HL-60 (cell line): ENCODE measurements at regions not wholly inside any gene's neighbourhood (a gene's known extent, or its start where the extent isn't known, plus 50 kb on each side); places are given as distances from the start of the nearest gene placed in this dataset.

Experiments used
- CTCF ChIP-seq: IDR thresholded peaks from one replicate; pipeline ENCODE4 v1.5.1; 2011; ENCODE audit warnings: low read length, control low read depth, inconsistent platforms; ENCODE audit not compliant: insufficient read depth
- GABPA ChIP-seq: IDR thresholded peaks from 2 replicates; pipeline ENCODE4 v1.6.1; 2012; ENCODE audit warnings: low read depth
- POLR2AphosphoS5 ChIP-seq: IDR thresholded peaks from 2 replicates; pipeline ENCODE4 v1.6.1; 2012; ENCODE audit warnings: low read depth
- REST ChIP-seq: IDR thresholded peaks from 2 replicates; pipeline ENCODE4 v1.6.1; 2012; ENCODE audit warnings: low read depth; ENCODE audit not compliant: insufficient replicate concordance
- SPI1 ChIP-seq: IDR thresholded peaks from 2 replicates; pipeline ENCODE4 v1.6.1; 2012; ENCODE audit warnings: low read depth, mild to moderate bottlenecking, borderline replicate concordance

- no peak for TF ChIP-seq CTCF
- no peak for TF ChIP-seq REST
- TF ChIP-seq POLR2AphosphoS5 = no peak
- TF ChIP-seq GABPA = no peak
- TF ChIP-seq SPI1 = no peak
These were observed 379.0 kb downstream of the LMX1A start for GRCh38 chr1:164977561-164977960.
